ENCODE measurements at regions not wholly inside any gene's neighbourhood (a gene's known extent, or its start where the extent isn't known, plus 50 kb on each side); places are given as distances from the start of the nearest gene placed in this dataset.

- no peak overlapping the region for H3K27ac ChIP-seq (ENCODE audit: low read length)
- no peak overlapping the region for H3K4me2 ChIP-seq (ENCODE audit: low read length)
- H3K79me2 ChIP-seq (replicated peaks; ENCODE audit: insufficient read depth, low read length), result no peaks in the 10 kb centered on the region
- H3K9ac ChIP-seq (ENCODE audit: low read length), result no peak overlapping the region
- H3K4me3 ChIP-seq (ENCODE audit: low read length), result no peak overlapping the region
- H2AFZ ChIP-seq (ENCODE audit: low read depth, low read length), result no peak overlapping the region
- TF ChIP-seq SMC3 (conservative IDR thresholded peaks at IDR 0.05; ENCODE audit: poor library complexity) (no peak), CTCF (IDR thresholded peaks at IDR 0.05; ENCODE audit: poor library complexity, severe bottlenecking) (no peak), TAF1 (IDR thresholded peaks at IDR 0.05; ENCODE audit: low read depth) (no peak)
- H3K9me2 ChIP-seq (ENCODE audit: insufficient read depth, low read length), result no peaks in the 10 kb centered on the region
- H3K27me3 ChIP-seq (ENCODE audit: insufficient read depth, low read depth, low read length), result no peaks in the 10 kb centered on the region
- H4K20me1 ChIP-seq (ENCODE audit: insufficient read depth), result no peaks in the 10 kb centered on the region
- no peaks in the 10 kb centered on the region for H3K9me3 ChIP-seq (ENCODE audit: low read length)
- H3K36me3 ChIP-seq (ENCODE audit: insufficient read depth, low read length), result no peaks in the 10 kb centered on the region
- no peaks in the 10 kb centered on the region for H3F3A ChIP-seq (ENCODE audit: insufficient read depth, low read length, poor library complexity, severe bottlenecking)
These were observed 163.2 kb downstream of the TEX29 start for GRCh38 chr13:111483621-111483987.

GRCh38 chr13:111484141-111484925 lies 163.9 kb downstream of the TEX29 start:
- Histone ChIP-seq H3K27me3 (ENCODE audit: insufficient read depth, low read depth, low read length) (no peaks in the 10 kb centered on the region), H3K4me2 (ENCODE audit: low read length) (no peak overlapping the region), H3K4me3 (ENCODE audit: low read length) (no peak overlapping the region), H3K9ac (ENCODE audit: low read length) (no peak overlapping the region), H4K20me1 (ENCODE audit: insufficient read depth) (no peaks in the 10 kb centered on the region), H3K9me3 (ENCODE audit: low read length) (no peaks in the 10 kb centered on the region), H3K27ac (ENCODE audit: low read length) (no peak overlapping the region), H2AFZ (ENCODE audit: low read depth, low read length) (no peak overlapping the region), H3F3A (ENCODE audit: insufficient read depth, low read length, poor library complexity, severe bottlenecking) (no peaks in the 10 kb centered on the region), H3K9me2 (ENCODE audit: insufficient read depth, low read length) (no peaks in the 10 kb centered on the region), H3K79me2 (replicated peaks; ENCODE audit: insufficient read depth, low read length) (no peaks in the 10 kb centered on the region), H3K36me3 (ENCODE audit: insufficient read depth, low read length) (no peaks in the 10 kb centered on the region)
- no peak for TF ChIP-seq REST (IDR thresholded peaks at IDR 0.05; ENCODE audit: borderline replicate concordance)

- H2AFZ ChIP-seq (ENCODE audit: low read depth, low read length), result no peak overlapping the region
- H3K4me3 ChIP-seq (ENCODE audit: low read length), result no peak overlapping the region
- no peaks in the 10 kb centered on the region for H3F3A ChIP-seq (ENCODE audit: insufficient read depth, low read length, poor library complexity, severe bottlenecking)
- H3K9me3 ChIP-seq (ENCODE audit: low read length), result no peaks in the 10 kb centered on the region
- H3K4me2 ChIP-seq (ENCODE audit: low read length), result no peak overlapping the region
- H3K79me2 ChIP-seq (replicated peaks; ENCODE audit: insufficient read depth, low read length), result no peaks in the 10 kb centered on the region
- H3K9ac ChIP-seq (ENCODE audit: low read length), result no peak overlapping the region
- no peaks in the 10 kb centered on the region for H3K9me2 ChIP-seq (ENCODE audit: insufficient read depth, low read length)
- no peaks in the 10 kb centered on the region for H3K27me3 ChIP-seq (ENCODE audit: insufficient read depth, low read depth, low read length)
- H3K27ac ChIP-seq (ENCODE audit: low read length), result no peak overlapping the region
- no peak for TF ChIP-seq REST (IDR thresholded peaks at IDR 0.05; ENCODE audit: borderline replicate concordance)
- TF ChIP-seq CTCF (IDR thresholded peaks at IDR 0.05; ENCODE audit: poor library complexity, severe bottlenecking), result no peak
- TF ChIP-seq EP300 (conservative IDR thresholded peaks at IDR 0.05; ENCODE audit: poor library complexity, severe bottlenecking), result no peak
- no peaks in the 10 kb centered on the region for H4K20me1 ChIP-seq (ENCODE audit: insufficient read depth)
- no peaks in the 10 kb centered on the region for H3K36me3 ChIP-seq (ENCODE audit: insufficient read depth, low read length)
These were observed 164.5 kb downstream of the TEX29 start for GRCh38 chr13:111484959-111485358.
